ENCODE measurements at regions not wholly inside any gene's neighbourhood (a gene's known extent, or its start where the extent isn't known, plus 50 kb on each side); places are given as distances from the start of the nearest gene placed in this dataset.

DNA sequence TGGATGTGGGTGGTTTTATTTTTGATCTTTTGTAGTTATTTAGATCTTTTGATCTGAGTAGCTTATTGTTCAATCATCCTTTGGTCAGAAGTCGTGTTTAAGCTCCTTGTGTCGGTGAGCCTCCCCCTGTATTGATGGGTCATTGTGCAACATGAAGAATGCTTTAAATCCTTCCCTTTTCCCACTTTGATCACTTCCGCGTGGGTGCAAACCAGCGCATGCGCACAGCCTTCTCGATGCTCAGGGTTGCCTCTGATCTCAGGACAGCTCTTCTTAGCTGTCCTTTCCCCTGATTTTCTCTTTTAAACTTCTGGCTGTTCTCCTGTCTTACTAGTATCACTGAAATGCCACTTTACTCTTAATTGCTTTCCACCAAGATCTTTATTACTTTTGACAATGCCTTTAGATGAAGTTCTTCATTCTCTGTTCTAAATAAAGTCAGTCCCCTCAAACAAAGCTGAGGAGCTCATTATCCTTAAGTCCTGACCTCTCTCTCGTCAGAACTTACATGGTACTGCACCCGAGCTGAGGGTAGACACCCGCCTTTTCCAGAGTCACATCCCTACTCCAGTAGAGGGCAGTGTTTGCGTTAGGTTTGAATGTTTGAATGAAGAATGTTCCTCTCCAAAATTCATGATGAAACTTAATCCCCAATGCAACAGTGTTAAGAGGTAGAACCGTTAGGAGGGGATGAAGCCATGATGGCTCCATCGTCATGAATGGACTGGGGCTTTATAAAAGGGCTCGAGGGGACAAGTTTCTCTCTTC, 547.9 kb upstream of the TMPRSS15 start:
- TF ChIP-seq, protein P1, sequence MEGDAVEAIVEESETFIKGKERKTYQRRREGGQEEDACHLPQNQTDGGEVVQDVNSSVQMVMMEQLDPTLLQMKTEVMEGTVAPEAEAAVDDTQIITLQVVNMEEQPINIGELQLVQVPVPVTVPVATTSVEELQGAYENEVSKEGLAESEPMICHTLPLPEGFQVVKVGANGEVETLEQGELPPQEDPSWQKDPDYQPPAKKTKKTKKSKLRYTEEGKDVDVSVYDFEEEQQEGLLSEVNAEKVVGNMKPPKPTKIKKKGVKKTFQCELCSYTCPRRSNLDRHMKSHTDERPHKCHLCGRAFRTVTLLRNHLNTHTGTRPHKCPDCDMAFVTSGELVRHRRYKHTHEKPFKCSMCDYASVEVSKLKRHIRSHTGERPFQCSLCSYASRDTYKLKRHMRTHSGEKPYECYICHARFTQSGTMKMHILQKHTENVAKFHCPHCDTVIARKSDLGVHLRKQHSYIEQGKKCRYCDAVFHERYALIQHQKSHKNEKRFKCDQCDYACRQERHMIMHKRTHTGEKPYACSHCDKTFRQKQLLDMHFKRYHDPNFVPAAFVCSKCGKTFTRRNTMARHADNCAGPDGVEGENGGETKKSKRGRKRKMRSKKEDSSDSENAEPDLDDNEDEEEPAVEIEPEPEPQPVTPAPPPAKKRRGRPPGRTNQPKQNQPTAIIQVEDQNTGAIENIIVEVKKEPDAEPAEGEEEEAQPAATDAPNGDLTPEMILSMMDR (IDR thresholded peaks at IDR 0.05; ENCODE audit: extremely low read depth in 1 of 2, insufficient read depth in 1 of 2, low read depth in 1 of 2, low read length in 2 of 2): peak in 1 of 2 donors; percentile 22
- no peak for TF ChIP-seq POLR2A (IDR thresholded peaks at IDR 0.05; ENCODE audit: low read depth, low read length)

All from endothelial cell of umbilical vein (primary cell).